C4-2B (cell line): ENCODE measurements at regions not wholly inside any gene's neighbourhood (a gene's known extent, or its start where the extent isn't known, plus 50 kb on each side); places are given as distances from the start of the nearest gene placed in this dataset.

Experiments used
- CTCF ChIP-seq: fragments of 450-650 bp; conservative IDR thresholded peaks from 2 replicates; pipeline ENCODE4 v1.5.1; 2017; ENCODE audit warnings: mild to moderate bottlenecking
- ZFX ChIP-seq: fragments of 450-650 bp; IDR thresholded peaks from 2 replicates; pipeline ENCODE4 v1.6.1; 2017

GRCh38 chr6:50976907-50977306 lies 158.2 kb downstream of the TFAP2B start:
- TF ChIP-seq CTCF (no peak), ZFX (no peak)
